HG02973 (cell line): ENCODE measurements at regions not wholly inside any gene's neighbourhood (a gene's known extent, or its start where the extent isn't known, plus 50 kb on each side); places are given as distances from the start of the nearest gene placed in this dataset.

Source experiments
- ATAC-seq: cut with Tn5 transposase; IDR thresholded peaks from one replicate; pipeline ENCODE4 v1.9.1; 2021; ENCODE audit warnings: moderate library complexity; ENCODE audit not compliant: unreplicated experiment

- no peak for ATAC-seq
Measured at GRCh38 chr1:95957748-95958147, 723.7 kb downstream of the RWDD3 start.

GRCh38 chr1:95966866-95967265 lies 732.9 kb downstream of the RWDD3 start:
- ATAC-seq, result no peak

DNA sequence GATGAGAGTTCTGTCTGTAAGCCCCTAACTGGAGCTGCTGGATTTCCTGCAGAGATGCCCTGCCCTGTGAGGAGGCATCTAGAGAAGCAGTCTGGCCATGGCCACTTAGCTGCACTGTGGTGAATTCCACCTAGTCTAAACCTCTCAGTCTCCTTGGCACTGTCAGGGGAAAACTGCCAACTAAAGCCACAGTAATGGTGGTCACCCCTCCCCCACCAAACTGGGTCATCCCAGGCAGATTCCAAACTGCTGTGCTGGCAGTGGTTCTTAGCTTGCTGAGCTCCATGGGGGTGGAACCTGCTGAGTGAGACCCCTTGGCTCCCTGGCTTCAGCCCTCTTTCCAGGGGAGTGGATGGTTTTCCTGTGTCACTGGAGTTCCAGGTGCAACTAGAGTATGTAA lies 740.6 kb downstream of the RWDD3 start:
- no peak for ATAC-seq

DNA sequence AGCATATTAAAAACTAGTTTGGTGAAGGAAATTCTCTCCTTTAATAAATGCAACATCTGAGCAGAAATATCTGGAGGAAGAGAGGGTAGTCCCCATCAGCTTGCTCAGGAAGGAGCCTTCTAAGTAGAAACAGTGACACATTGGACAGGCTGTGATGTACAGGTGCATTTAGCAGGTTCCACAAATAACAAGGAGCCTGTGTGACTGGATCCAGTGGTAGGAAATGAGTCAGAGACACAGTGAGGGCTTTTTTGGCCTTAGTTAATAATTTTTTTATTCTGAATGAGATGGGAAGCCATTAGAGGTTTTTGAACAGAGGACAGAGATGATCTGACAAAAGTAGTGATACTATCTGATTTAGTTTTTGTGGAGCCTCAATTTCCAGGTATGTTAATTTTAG lies 738.9 kb upstream of the PTBP2 start:
- no peak for ATAC-seq

GRCh38 chr1:95983831-95984230 lies 737.8 kb upstream of the PTBP2 start:
- ATAC-seq, result no peak

GRCh38 chr1:95984798-95985374 lies 736.7 kb upstream of the PTBP2 start:
- ATAC-seq, result no peak

DNA sequence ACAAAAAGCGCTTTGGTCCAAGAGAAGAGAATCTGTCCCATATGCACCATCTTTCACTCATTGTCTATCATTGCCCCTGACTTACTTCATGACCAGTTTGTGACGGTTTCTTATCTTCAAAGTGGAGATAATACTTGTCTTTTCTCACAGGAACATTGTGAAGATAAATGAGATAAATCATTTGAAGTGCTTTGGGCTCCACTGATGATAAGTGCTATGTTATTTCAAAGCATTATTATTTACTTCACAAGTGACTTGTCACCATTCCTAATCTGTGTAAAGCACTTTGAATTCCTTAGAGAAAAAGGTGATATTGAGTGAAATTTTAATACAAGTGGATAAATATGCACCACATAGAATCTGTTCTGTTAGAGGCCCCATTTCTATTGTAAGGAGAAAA lies 731.6 kb upstream of the PTBP2 start:
- ATAC-seq, result no peak

- no peak for ATAC-seq
Measured at GRCh38 chr1:95991787-95992520, 729.6 kb upstream of the PTBP2 start.

- ATAC-seq, result no peak
Measured at GRCh38 chr1:95994643-95995042, 726.9 kb upstream of the PTBP2 start.

- ATAC-seq, result no peak
Measured at GRCh38 chr1:96002201-96002600, 719.4 kb upstream of the PTBP2 start.

GRCh38 chr1:96002969-96003964 lies 718.3 kb upstream of the PTBP2 start:
- ATAC-seq, result no peak

- no peak for ATAC-seq
Measured at GRCh38 chr1:96009831-96010434, 711.7 kb upstream of the PTBP2 start.

- ATAC-seq, result no peak
Measured at GRCh38 chr1:96011606-96012005, 710.0 kb upstream of the PTBP2 start.

GRCh38 chr1:96016219-96016618 lies 705.4 kb upstream of the PTBP2 start:
- no peak for ATAC-seq

GRCh38 chr1:96020378-96020777 lies 701.2 kb upstream of the PTBP2 start:
- ATAC-seq, result no peak

- ATAC-seq, result no peak
Measured at GRCh38 chr1:96025062-96025461, 696.5 kb upstream of the PTBP2 start.

GRCh38 chr1:96028071-96028470 lies 693.5 kb upstream of the PTBP2 start:
- ATAC-seq, result no peak

GRCh38 chr1:96030312-96030711 lies 691.3 kb upstream of the PTBP2 start:
- no peak for ATAC-seq

DNA sequence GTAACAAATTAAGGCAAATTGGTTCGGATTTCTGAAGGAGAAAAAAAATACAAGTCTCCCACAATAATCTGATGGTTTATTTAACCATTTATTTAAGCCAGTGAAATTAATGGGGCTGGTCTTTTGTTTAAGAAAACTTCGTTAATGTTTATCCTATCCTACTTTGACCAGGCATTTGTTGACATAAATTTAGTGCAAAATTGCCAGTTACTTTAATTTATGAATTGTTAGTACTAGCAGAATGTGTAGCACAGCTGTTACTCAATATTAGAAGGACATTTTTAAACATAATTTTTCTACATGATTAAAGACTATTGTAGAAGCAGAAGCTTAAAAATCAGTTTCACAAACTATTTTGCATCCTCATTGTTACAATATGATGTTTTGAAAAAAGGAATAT lies 687.6 kb upstream of the PTBP2 start:
- ATAC-seq, result no peak

GRCh38 chr1:96036763-96037162 lies 684.8 kb upstream of the PTBP2 start:
- no peak for ATAC-seq

DNA sequence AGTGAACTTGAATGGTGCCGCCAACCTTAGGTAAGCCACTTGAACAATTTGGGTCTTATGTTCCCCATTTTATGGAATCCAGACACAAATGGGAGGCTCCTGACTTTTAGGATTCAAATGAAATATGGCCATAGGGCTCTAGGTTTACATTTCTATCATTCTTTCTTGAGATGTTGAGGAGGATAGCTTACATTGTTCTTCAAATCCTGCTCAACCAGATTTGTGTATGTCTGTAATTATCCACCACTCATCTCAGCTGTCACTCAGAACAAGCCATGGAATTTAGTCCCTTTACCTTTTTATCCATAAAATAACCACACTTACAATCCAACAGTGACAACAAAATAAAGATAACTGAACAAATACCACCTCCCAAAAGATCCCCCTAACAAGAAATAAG lies 682.9 kb upstream of the PTBP2 start:
- no peak for ATAC-seq
